Activated T-helper 1 cell treated with anti-CD3 and anti-CD28 coated beads, Interleukin-12 subunit alpha, Interleukin-12 subunit beta, Interleukin-2, Interleukin-4 antibody, amounts not matched to agents 30 ng/mL and 10 ng/mL and 1 ng/mL, durations not matched to agents 14 hours and 24 hours and 36 hours (primary cell): ENCODE measurements at regions not wholly inside any gene's neighbourhood (a gene's known extent, or its start where the extent isn't known, plus 50 kb on each side); places are given as distances from the start of the nearest gene placed in this dataset.

Experiments
- DNase-seq: peaks from one replicate; pipeline ENCODE4 v3.0.0; 2021; ENCODE audit warnings: low spot score
- H3K27ac Mint-ChIP-seq: one replicate; pipeline ENCODE4 v1.8.0; 2021; ENCODE audit warnings: mild to moderate bottlenecking, mixed read lengths
- H3K27me3 Mint-ChIP-seq: one replicate; pipeline ENCODE4 v1.8.0; 2022; ENCODE audit warnings: mild to moderate bottlenecking, moderate library complexity, mixed read lengths; ENCODE audit not compliant: insufficient read depth
- H3K36me3 Mint-ChIP-seq: one replicate; pipeline ENCODE4 v1.8.0; 2021; ENCODE audit warnings: low read depth, mixed read lengths
- H3K4me1 Mint-ChIP-seq: one replicate; pipeline ENCODE4 v1.8.0; 2021; ENCODE audit warnings: low read depth, mixed read lengths
- H3K4me3 Mint-ChIP-seq: one replicate; pipeline ENCODE4 v1.8.0; 2021; ENCODE audit warnings: mild to moderate bottlenecking, moderate library complexity, mixed read lengths
- H3K9me3 Mint-ChIP-seq: one replicate; pipeline ENCODE4 v1.8.0; 2021; ENCODE audit warnings: mixed read lengths
- intact Hi-C: fragments of 100-400 bp; cut with micrococcal nuclease; formaldehyde crosslinking; loops from one replicate; pipeline ENCODE4 v1.15.1; 2024

DNA sequence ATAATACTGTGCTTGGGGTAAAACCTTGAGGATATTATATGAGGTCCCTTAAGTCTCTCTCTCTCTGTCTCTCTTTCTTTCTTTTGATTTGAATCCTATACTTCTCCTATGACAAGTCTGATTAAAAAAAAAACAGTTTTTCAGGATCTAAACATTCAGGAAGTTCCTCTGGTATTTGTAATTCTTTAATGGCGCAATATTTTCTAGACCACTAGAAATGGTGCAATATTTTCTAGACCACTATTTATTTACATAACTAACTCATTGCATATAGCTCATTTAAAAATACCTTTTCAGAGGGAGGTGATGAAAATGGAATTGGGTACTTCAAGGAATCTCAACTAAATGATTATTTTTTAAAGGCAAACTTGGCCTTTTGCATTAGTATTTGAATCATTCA lies 1235.3 kb downstream of the GATA3 start:
- H3K9me3 Mint-ChIP-seq, result peaks cover 4% of the 10 kb centered on the region
- no peak for DNase-seq
- no peak overlapping the region for H3K27ac Mint-ChIP-seq
- no peaks in the 10 kb centered on the region for H3K27me3 Mint-ChIP-seq
- H3K4me1 Mint-ChIP-seq, result peaks cover 8% of the 10 kb centered on the region
- no peaks in the 10 kb centered on the region for H3K36me3 Mint-ChIP-seq
- intact Hi-C loops, result loop anchor here (10.0 kb wide), 1 partner anchor 1155 kb away; no protein-coding TSS in a partner anchor
- H3K4me3 Mint-ChIP-seq, result no peak overlapping the region

GRCh38 chr10:9291081-9291480 lies 1236.6 kb downstream of the GATA3 start:
- H3K4me1 Mint-ChIP-seq, result peaks cover 17% of the 10 kb centered on the region
- H3K9me3 Mint-ChIP-seq, result peaks cover 4% of the 10 kb centered on the region
- no peaks in the 10 kb centered on the region for H3K36me3 Mint-ChIP-seq
- no peak overlapping the region for H3K4me3 Mint-ChIP-seq
- intact Hi-C loops, result loop anchor here (10.0 kb wide), 1 partner anchor 1156 kb away; no protein-coding TSS in a partner anchor
- no peaks in the 10 kb centered on the region for H3K27me3 Mint-ChIP-seq
- no peak overlapping the region for H3K27ac Mint-ChIP-seq
- no peak for DNase-seq

DNA sequence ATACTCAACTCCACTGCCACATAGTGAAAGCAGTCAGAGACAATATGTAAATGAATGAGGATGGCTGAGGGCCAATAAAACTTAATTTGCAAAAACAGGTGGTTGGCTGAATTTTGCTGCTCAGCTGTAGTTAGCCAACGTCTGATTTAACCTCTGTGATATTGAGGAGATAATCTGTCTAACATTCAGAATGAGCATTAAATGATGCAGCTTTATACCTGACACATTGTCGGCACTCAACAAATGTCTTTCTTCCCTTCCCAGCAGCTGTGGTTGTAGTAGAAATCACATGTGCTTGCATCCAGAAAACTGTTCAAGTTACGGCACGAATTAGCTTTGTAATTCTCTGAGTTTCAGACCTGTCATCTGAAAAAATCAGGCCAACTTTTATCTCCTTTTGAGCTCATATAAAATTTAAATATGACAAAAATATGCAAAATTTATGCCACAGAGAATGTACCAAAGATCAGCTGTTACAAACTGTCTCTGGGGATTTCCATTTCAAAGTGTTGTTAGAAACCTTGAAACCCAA lies 1239.7 kb downstream of the GATA3 start:
- intact Hi-C loops, result loop anchor here (10.0 kb wide), 1 partner anchor 1159 kb away; no protein-coding TSS in a partner anchor
- Mint-ChIP-seq H3K9me3 (peaks cover 4% of the 10 kb centered on the region), H3K4me3 (no peak overlapping the region)

GRCh38 chr10:9294865-9295264 lies 1240.4 kb downstream of the GATA3 start:
- H3K4me1 Mint-ChIP-seq, result peaks cover 17% of the 10 kb centered on the region
- peak; percentile 8 for DNase-seq
- peak overlapping the region; percentile 68 for H3K27ac Mint-ChIP-seq
- peaks cover 3% of the 10 kb centered on the region for H3K27me3 Mint-ChIP-seq
- H3K36me3 Mint-ChIP-seq, result no peaks in the 10 kb centered on the region
- H3K9me3 Mint-ChIP-seq, result peaks cover 4% of the 10 kb centered on the region
- peak overlapping the region; percentile 36 for H3K4me3 Mint-ChIP-seq
- intact Hi-C loops, result loop anchor here (10.0 kb wide), 1 partner anchor 1160 kb away; no protein-coding TSS in a partner anchor

More for the DNA sequence above, 1239.7 kb downstream of the GATA3 start:
- H3K27me3 Mint-ChIP-seq, result peaks cover under 1% of the 10 kb centered on the region
- no peak for DNase-seq
- H3K27ac Mint-ChIP-seq, result no peak overlapping the region
- H3K36me3 Mint-ChIP-seq, result no peaks in the 10 kb centered on the region
- peaks cover 17% of the 10 kb centered on the region for H3K4me1 Mint-ChIP-seq

DNA sequence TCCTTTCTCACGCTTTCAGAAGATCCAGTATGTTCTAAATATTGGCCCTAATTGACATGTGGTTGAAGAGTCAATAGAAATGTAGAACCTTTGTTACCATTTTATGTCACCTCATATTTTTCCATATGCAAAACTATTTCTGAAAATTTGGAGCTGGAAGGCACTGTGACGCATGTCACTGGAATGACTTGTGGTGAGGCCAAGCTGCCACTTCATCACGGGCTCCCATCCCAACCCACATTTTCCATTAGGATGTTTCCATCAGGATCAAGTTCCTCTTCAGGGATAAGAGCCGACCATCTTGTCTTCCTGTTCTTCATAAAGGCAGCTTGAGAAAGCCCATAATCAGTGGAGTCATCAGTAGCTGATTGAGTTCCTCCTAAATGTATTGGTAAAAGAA lies 1241.7 kb downstream of the GATA3 start:
- H3K27ac Mint-ChIP-seq, result no peak overlapping the region
- H3K9me3 Mint-ChIP-seq, result peaks cover 4% of the 10 kb centered on the region
- H3K4me3 Mint-ChIP-seq, result no peak overlapping the region
- no peaks in the 10 kb centered on the region for H3K36me3 Mint-ChIP-seq
- peaks cover 3% of the 10 kb centered on the region for H3K27me3 Mint-ChIP-seq
- intact Hi-C loops, result loop anchor here (10.0 kb wide), 1 partner anchor 1161 kb away; no protein-coding TSS in a partner anchor
- peaks cover 17% of the 10 kb centered on the region for H3K4me1 Mint-ChIP-seq
- no peak for DNase-seq

- no peak overlapping the region for H3K4me3 Mint-ChIP-seq
- intact Hi-C loops, result loop anchor here (10.0 kb wide), 1 partner anchor 1163 kb away; no protein-coding TSS in a partner anchor
- H3K4me1 Mint-ChIP-seq, result peaks cover 17% of the 10 kb centered on the region
- no peak overlapping the region for H3K27ac Mint-ChIP-seq
- no peak for DNase-seq
- H3K9me3 Mint-ChIP-seq, result peaks cover 4% of the 10 kb centered on the region
- H3K27me3 Mint-ChIP-seq, result peaks cover 3% of the 10 kb centered on the region
- no peaks in the 10 kb centered on the region for H3K36me3 Mint-ChIP-seq
These were observed 1243.1 kb downstream of the GATA3 start for GRCh38 chr10:9297580-9297979.

GRCh38 chr10:9299966-9300365 lies 1245.5 kb downstream of the GATA3 start:
- no peak for DNase-seq
- intact Hi-C loops, result loop anchor here (5.0 to 10.0 kb wide), 3 partner anchors 225 to 1543 kb away; no protein-coding TSS in a partner anchor
- Mint-ChIP-seq H3K27me3 (peaks cover 3% of the 10 kb centered on the region), H3K9me3 (no peaks in the 10 kb centered on the region), H3K4me1 (peaks cover 7% of the 10 kb centered on the region), H3K27ac (no peak overlapping the region), H3K4me3 (no peak overlapping the region), H3K36me3 (no peaks in the 10 kb centered on the region)

DNA sequence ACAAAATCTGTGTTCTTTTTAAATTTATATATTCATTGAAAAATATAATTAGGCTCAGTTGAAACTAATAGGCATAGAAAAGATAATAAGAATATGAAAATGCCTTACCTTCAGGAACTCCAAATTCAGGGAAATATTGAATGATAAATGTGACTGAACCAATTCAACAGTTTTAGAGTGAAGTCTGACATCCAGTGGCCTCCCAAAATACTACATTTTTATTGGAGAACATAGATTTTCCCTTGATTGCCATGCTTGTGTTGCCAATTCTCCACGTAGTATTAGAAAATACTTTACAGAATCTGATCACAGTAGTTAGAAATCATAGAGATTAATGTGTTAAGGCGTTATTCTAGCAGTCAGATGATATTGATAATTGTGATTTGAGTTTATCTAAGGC lies 1246.7 kb downstream of the GATA3 start:
- H3K4me3 Mint-ChIP-seq, result no peak overlapping the region
- peaks cover 6% of the 10 kb centered on the region for H3K27me3 Mint-ChIP-seq
- intact Hi-C loops, result loop anchor here (5.0 to 10.0 kb wide), 2 partner anchors 226 to 1544 kb away; no protein-coding TSS in a partner anchor
- no peaks in the 10 kb centered on the region for H3K4me1 Mint-ChIP-seq
- H3K9me3 Mint-ChIP-seq, result no peaks in the 10 kb centered on the region
- H3K36me3 Mint-ChIP-seq, result no peaks in the 10 kb centered on the region
- no peak overlapping the region for H3K27ac Mint-ChIP-seq
- DNase-seq, result no peak

DNA sequence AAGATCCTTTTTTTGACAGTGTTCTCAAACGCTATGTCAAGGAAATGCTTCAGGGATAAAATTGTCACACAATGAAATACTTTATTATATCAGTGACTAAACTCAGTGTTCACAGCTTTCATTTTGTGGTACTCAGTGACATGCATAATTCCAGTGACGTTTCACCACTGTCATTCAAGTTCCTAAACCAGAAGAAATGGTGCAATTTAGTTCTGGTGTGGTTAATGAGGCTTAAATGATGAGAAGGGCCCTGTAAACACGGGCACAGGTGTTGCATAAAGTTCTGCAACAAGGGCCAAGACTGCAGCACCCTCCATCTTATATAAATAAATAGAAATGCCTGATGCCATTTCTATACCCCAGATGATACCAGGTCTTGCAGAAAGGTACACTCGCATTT lies 1247.1 kb downstream of the GATA3 start:
- Mint-ChIP-seq H3K9me3 (no peaks in the 10 kb centered on the region), H3K27ac (no peak overlapping the region), H3K4me3 (no peak overlapping the region), H3K27me3 (peaks cover 6% of the 10 kb centered on the region), H3K4me1 (no peaks in the 10 kb centered on the region), H3K36me3 (no peaks in the 10 kb centered on the region)
- intact Hi-C loops, result loop anchor here (5.0 to 10.0 kb wide), 2 partner anchors 227 to 1544 kb away; no protein-coding TSS in a partner anchor
- DNase-seq, result no peak

GRCh38 chr10:9302140-9302746 lies 1247.8 kb downstream of the GATA3 start:
- no peaks in the 10 kb centered on the region for H3K4me1 Mint-ChIP-seq
- H3K4me3 Mint-ChIP-seq, result no peak overlapping the region
- H3K9me3 Mint-ChIP-seq, result no peaks in the 10 kb centered on the region
- H3K27ac Mint-ChIP-seq, result no peak overlapping the region
- no peaks in the 10 kb centered on the region for H3K36me3 Mint-ChIP-seq
- intact Hi-C loops, result loop anchor here (1.0 to 10.0 kb wide), 7 partner anchors 93 to 1777 kb away; partner anchors contain the start of gene TAF3
- no peak for DNase-seq
- H3K27me3 Mint-ChIP-seq, result peaks cover 6% of the 10 kb centered on the region

GRCh38 chr10:9305018-9305655 lies 1250.6 kb downstream of the GATA3 start:
- DNase-seq, result no peak
- no peaks in the 10 kb centered on the region for H3K9me3 Mint-ChIP-seq
- no peak overlapping the region for H3K27ac Mint-ChIP-seq
- intact Hi-C loops, result loop anchor here (2.0 to 10.0 kb wide), 2 partner anchors 230 to 1618 kb away; no protein-coding TSS in a partner anchor
- H3K27me3 Mint-ChIP-seq, result peaks cover 11% of the 10 kb centered on the region
- H3K4me1 Mint-ChIP-seq, result no peaks in the 10 kb centered on the region
- H3K4me3 Mint-ChIP-seq, result no peak overlapping the region
- no peaks in the 10 kb centered on the region for H3K36me3 Mint-ChIP-seq

DNA sequence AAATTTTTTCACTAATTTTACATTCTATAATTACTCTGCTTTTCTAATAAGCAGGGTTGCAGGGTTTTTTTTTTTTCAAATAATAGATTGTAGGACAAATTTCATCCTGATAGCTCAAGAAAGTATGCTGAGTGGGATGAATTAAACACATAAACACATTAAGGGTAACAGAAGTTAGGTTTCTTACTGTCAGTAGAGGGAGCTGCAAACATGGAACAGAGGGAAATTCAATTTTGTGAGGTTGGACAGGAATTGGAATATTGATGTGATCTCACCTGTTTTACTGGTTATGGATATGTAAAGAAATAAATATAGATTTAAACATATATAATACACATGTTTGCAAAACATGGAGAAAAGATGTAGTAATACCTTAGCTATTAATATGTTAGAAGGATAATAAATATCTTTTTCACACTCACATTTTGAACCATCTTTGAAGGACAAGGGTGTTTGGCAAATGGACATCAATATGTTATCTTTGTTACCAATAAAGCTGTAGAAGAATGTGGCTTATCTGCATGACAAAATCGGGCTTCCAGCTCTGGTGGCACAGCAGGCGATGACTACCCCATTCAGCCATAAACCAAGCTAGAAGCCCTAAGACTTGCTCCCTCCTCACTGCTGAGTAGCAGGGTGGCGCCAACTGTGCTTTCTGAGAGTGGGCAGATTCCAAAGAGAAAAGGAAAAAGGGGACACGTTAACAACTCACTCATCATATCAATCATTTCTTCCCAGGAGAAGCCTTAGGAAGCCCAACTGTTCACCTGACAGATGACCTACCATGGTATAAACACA lies 1257.4 kb downstream of the GATA3 start:
- no peak for DNase-seq
- Mint-ChIP-seq H3K27me3 (peaks cover 27% of the 10 kb centered on the region), H3K36me3 (no peaks in the 10 kb centered on the region), H3K4me3 (no peak overlapping the region), H3K4me1 (no peaks in the 10 kb centered on the region), H3K27ac (no peak overlapping the region), H3K9me3 (no peaks in the 10 kb centered on the region)
- intact Hi-C loops, result no loop called here
